Keratinocyte (primary cell): ENCODE measurements at regions not wholly inside any gene's neighbourhood (a gene's known extent, or its start where the extent isn't known, plus 50 kb on each side); places are given as distances from the start of the nearest gene placed in this dataset.

Source experiments
- DNase-seq: peaks from one replicate; pipeline ENCODE4 v3.0.0-alpha.2; 2011; ENCODE audit warnings: low read depth, missing footprints, low spot score
- FAIRE-seq: peaks from 2 replicates; lab custom pipeline; 2011; peaks lifted over from hg19 to GRCh38; lab: Jason Lieb, UNC
- H2AFZ ChIP-seq: 2 replicates; pipeline ENCODE4 v1.6.0; 2012; ENCODE audit warnings: low read length, control low read depth, inconsistent platforms; ENCODE audit not compliant: control insufficient read depth
- H3K27ac ChIP-seq: 2 replicates; pipeline ENCODE4 v1.5.1; 2011; ENCODE audit warnings: low read length; ENCODE audit not compliant: control insufficient read depth, insufficient read depth
- H3K27me3 ChIP-seq: 3 replicates; pipeline ENCODE4 v1.6.0; 2011; ENCODE audit warnings: low read length; ENCODE audit not compliant: control insufficient read depth, insufficient read depth; ENCODE audit errors: extremely low read depth
- H3K36me3 ChIP-seq, 2 experiments: 2 replicates in 1 of 2; 3 replicates in 1 of 2; pipeline ENCODE4 v1.5.1; 2011; ENCODE audit warnings: low read length in 2 of 2, mild to moderate bottlenecking in 1 of 2; ENCODE audit not compliant: control insufficient read depth in 2 of 2, insufficient read depth in 2 of 2; ENCODE audit errors: extremely low read depth in 1 of 2
- H3K4me1 ChIP-seq: 3 replicates; pipeline ENCODE4 v1.5.1; 2011; ENCODE audit warnings: low read length; ENCODE audit not compliant: control insufficient read depth, insufficient read depth; ENCODE audit errors: extremely low read depth
- H3K4me2 ChIP-seq: 3 replicates; pipeline ENCODE4 v1.6.0; 2011; ENCODE audit warnings: low read depth, low read length; ENCODE audit not compliant: control insufficient read depth, insufficient read depth; ENCODE audit errors: extremely low read depth
- H3K4me3 ChIP-seq, 3 experiments: fragments of 200-600 bp in 1 of 3; sonication (generic) in 1 of 3; 2 replicates in 2 of 3; 3 replicates in 1 of 3; pipeline ENCODE4 v1.5.1; 2011 to 2016; ENCODE audit warnings: low read length in 3 of 3, mild to moderate bottlenecking in 3 of 3, control low read depth in 2 of 3, inconsistent platforms in 1 of 3, low read depth in 1 of 3, mixed read lengths in 1 of 3, mixed run types in 1 of 3, moderate library complexity in 1 of 3; ENCODE audit not compliant: control insufficient read depth in 2 of 3, insufficient read depth in 2 of 3; ENCODE audit errors: extremely low read depth in 1 of 3
- H3K79me2 ChIP-seq: 2 replicates; pipeline ENCODE4 v1.6.0; 2012; ENCODE audit warnings: low read length; ENCODE audit not compliant: control insufficient read depth, insufficient read depth
- H3K9ac ChIP-seq: 3 replicates; pipeline ENCODE4 v1.6.0; 2011; ENCODE audit warnings: low read length; ENCODE audit not compliant: control insufficient read depth, insufficient read depth; ENCODE audit errors: extremely low read depth
- H3K9me1 ChIP-seq: 3 replicates; pipeline ENCODE4 v1.6.0; 2011; ENCODE audit warnings: low read length; ENCODE audit not compliant: control insufficient read depth, insufficient read depth; ENCODE audit errors: extremely low read depth
- H3K9me3 ChIP-seq: 2 replicates; pipeline ENCODE4 v1.5.1; 2012; ENCODE audit warnings: low read depth, low read length; ENCODE audit not compliant: control insufficient read depth
- H4K20me1 ChIP-seq: 3 replicates; pipeline ENCODE4 v1.6.0; 2011; ENCODE audit warnings: low read length; ENCODE audit not compliant: control insufficient read depth, insufficient read depth; ENCODE audit errors: extremely low read depth
- CTCF ChIP-seq, 3 experiments: IDR thresholded peaks in 1 of 3; conservative IDR thresholded peaks in 1 of 3; optimal IDR thresholded peaks in 1 of 3; 2 replicates in 2 of 3; 3 replicates in 1 of 3; pipeline versions ENCODE3 to v1.5.1; 2011; ENCODE audit warnings: low read length in 3 of 3, mild to moderate bottlenecking in 3 of 3, moderate library complexity in 2 of 3, control low read depth in 1 of 3, inconsistent platforms in 1 of 3; ENCODE audit not compliant: insufficient read depth in 2 of 3; ENCODE audit errors: extremely low read depth in 1 of 3
- EZH2 ChIP-seq: IDR thresholded peaks from one replicate; pipeline ENCODE4 v1.6.1; 2012; ENCODE audit warnings: inconsistent platforms, mild to moderate bottlenecking, low read length, moderate library complexity
- dilution Hi-C: fragments of 300-500 bp; cut with MboI; formaldehyde crosslinking; loops from one replicate; pipeline ENCODE4 v1.7.0; 2020; ENCODE audit warnings: low sequenced_read_pairs; ENCODE audit not compliant: extremely low pct_ligation_motif_present

DNA sequence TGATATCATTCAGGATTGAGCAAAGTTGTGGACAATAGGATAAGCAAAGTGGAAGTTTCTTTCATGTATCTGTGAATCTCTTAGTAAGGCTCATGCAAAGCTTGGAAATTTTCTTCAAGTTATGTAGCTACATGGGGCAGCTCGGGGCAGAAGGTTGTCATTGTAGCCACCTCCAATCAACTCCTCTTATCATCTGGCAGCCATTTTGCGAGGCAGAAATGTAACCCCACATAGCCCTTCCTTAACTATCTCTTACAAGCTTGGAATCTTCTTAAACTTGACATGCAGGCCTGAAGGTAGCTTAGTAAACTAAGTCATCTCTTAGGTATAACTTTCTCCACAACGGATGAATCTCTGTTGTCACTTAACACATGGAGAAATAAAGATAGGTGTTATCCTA is 392.8 kb downstream of the AASDHPPT start:
- Histone ChIP-seq H3K4me1 (peaks cover 12% of the 10 kb centered on the region), H3K4me2 (no peak overlapping the region), H3K27me3 (no peaks in the 10 kb centered on the region), H3K9me3 (no peaks in the 10 kb centered on the region), H4K20me1 (no peaks in the 10 kb centered on the region), H3K9ac (no peak overlapping the region), H3K9me1 (no peaks in the 10 kb centered on the region), H3K79me2 (no peaks in the 10 kb centered on the region), H2AFZ (no peak overlapping the region), H3K4me3 (no peak overlapping the region), H3K27ac (no peak overlapping the region), H3K36me3 (no peaks in the 10 kb centered on the region)
- dilution Hi-C loops = no loop called here
- FAIRE-seq = no peak
- TF ChIP-seq EZH2 (no peak), CTCF (optimal IDR thresholded peaks at IDR 0.05 in 1 of 3, IDR thresholded peaks at IDR 0.05 in 1 of 3, conservative IDR thresholded peaks at IDR 0.05 in 1 of 3; ENCODE audit: extremely low read depth in 1 of 3, insufficient read depth in 2 of 3, low read length in 3 of 3) (no peak)
- no peak for DNase-seq

DNA sequence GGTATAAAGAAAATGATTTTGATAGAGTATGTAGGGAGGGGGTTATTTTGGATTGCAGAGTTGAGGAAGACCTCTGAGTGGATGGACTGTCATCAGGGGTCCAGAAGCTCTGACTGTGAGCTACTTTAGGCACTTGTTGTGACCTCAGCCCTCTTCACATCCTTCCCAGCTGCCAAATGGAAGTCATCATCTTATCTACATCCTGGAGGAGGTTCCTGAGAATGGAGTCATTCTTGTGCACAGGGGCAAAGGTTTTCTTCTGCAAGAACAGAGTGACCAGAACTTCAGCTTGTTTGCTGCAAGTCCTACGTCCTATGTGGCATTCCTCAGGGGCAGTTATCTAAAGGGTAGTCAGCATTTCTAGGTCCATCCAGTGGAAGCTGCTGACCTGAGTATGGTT is 393.8 kb downstream of the AASDHPPT start:
- Histone ChIP-seq H3K4me3 (no peak overlapping the region), H3K79me2 (no peaks in the 10 kb centered on the region), H3K4me1 (peaks cover 12% of the 10 kb centered on the region), H4K20me1 (no peaks in the 10 kb centered on the region), H2AFZ (no peak overlapping the region), H3K4me2 (no peak overlapping the region), H3K9ac (no peak overlapping the region), H3K36me3 (no peaks in the 10 kb centered on the region), H3K9me1 (no peaks in the 10 kb centered on the region), H3K9me3 (no peaks in the 10 kb centered on the region), H3K27ac (no peak overlapping the region), H3K27me3 (no peaks in the 10 kb centered on the region)
- no peak for DNase-seq
- TF ChIP-seq CTCF (optimal IDR thresholded peaks at IDR 0.05 in 1 of 3, IDR thresholded peaks at IDR 0.05 in 1 of 3, conservative IDR thresholded peaks at IDR 0.05 in 1 of 3; ENCODE audit: extremely low read depth in 1 of 3, insufficient read depth in 2 of 3, low read length in 3 of 3) = no peak
- no peak for TF ChIP-seq EZH2
- dilution Hi-C loops = no loop called here
- FAIRE-seq = no peak
